ENCODE measurements at regions not wholly inside any gene's neighbourhood (a gene's known extent, or its start where the extent isn't known, plus 50 kb on each side); places are given as distances from the start of the nearest gene placed in this dataset.

- DNase-seq = no peak
- ChIA-PET CTCF (interaction anchor here (1.4 kb wide), 1 partner anchor 101 kb away, joined by 4 read pairs; no protein-coding TSS in a partner anchor), POLR2A (no interaction called here)
- H3F3A ChIP-seq (replicated peaks; ENCODE audit: insufficient read depth) = no peaks in the 10 kb centered on the region
- WGBS (ENCODE audit: low lambda C conversion rate) = 38% methylated on average over 6 of the region's 6 CpGs
- H3K4me3 ChIP-seq (ENCODE audit: low read depth in 2 of 2, low read length in 1 of 2) = no peak overlapping the region
- H3K9me2 ChIP-seq = no peaks in the 10 kb centered on the region
- no peak overlapping the region for H3K4me2 ChIP-seq
- no peaks in the 10 kb centered on the region for H3K36me3 ChIP-seq (replicated peaks in 1 of 2; ENCODE audit: control insufficient read depth in 1 of 2, insufficient read depth in 2 of 2, low read length in 1 of 2)
- H2AFZ ChIP-seq (ENCODE audit: low read depth) = no peak overlapping the region
- no peak overlapping the region for H3K27ac ChIP-seq (ENCODE audit: low read depth in 2 of 2, low read length in 1 of 2)
- H3K4me1 ChIP-seq (ENCODE audit: control insufficient read depth in 1 of 2, insufficient read depth in 2 of 2, low read depth in 1 of 2, low read length in 1 of 2) = peaks cover 0 to 4% of the 10 kb centered on the region in 2 experiments; a peak in 2 of 4 replicates
- no peaks in the 10 kb centered on the region for H4K20me1 ChIP-seq (ENCODE audit: insufficient read depth)
- no peak overlapping the region for H3K9ac ChIP-seq
- no peaks in the 10 kb centered on the region for H3K79me2 ChIP-seq (ENCODE audit: insufficient read depth)
- no peaks in the 10 kb centered on the region for H3K27me3 ChIP-seq (ENCODE audit: insufficient read depth)
- H3K9me3 ChIP-seq = no peaks in the 10 kb centered on the region
- no peak for TF ChIP-seq MEF2A (IDR thresholded peaks at IDR 0.05; ENCODE audit: borderline replicate concordance, low read depth)
- TF ChIP-seq USF1 (IDR thresholded peaks at IDR 0.05; ENCODE audit: borderline replicate concordance, low read depth) = no peak
- TF ChIP-seq YY1 (IDR thresholded peaks at IDR 0.05; ENCODE audit: low read depth) = no peak
- TF ChIP-seq CTCF (IDR thresholded peaks at IDR 0.05) = no peak
Observed at GRCh38 chr4:57265831-57266582, 155.8 kb upstream of the IGFBP7 start.

- no peak overlapping the region for H3K9ac ChIP-seq
- no peaks in the 10 kb centered on the region for H3K36me3 ChIP-seq (replicated peaks in 1 of 2; ENCODE audit: control insufficient read depth in 1 of 2, insufficient read depth in 2 of 2, low read length in 1 of 2)
- H3F3A ChIP-seq (replicated peaks; ENCODE audit: insufficient read depth) = no peaks in the 10 kb centered on the region
- no peaks in the 10 kb centered on the region for H3K9me3 ChIP-seq
- H3K4me2 ChIP-seq = no peak overlapping the region
- H3K4me3 ChIP-seq (ENCODE audit: low read depth in 2 of 2, low read length in 1 of 2) = no peak overlapping the region
- DNase-seq = no peak
- POLR2A ChIA-PET = no interaction called here
- no peak overlapping the region for H3K27ac ChIP-seq (ENCODE audit: low read depth in 2 of 2, low read length in 1 of 2)
- no peaks in the 10 kb centered on the region for H3K27me3 ChIP-seq (ENCODE audit: insufficient read depth)
- no peak overlapping the region for H2AFZ ChIP-seq (ENCODE audit: low read depth)
- no peaks in the 10 kb centered on the region for H3K9me2 ChIP-seq
- no peaks in the 10 kb centered on the region for H4K20me1 ChIP-seq (ENCODE audit: insufficient read depth)
- TF ChIP-seq POLR2AphosphoS5 (IDR thresholded peaks at IDR 0.05; ENCODE audit: low read depth, low read length) = no peak
- TF ChIP-seq CTCF (IDR thresholded peaks at IDR 0.05) = no peak
- no peak for TF ChIP-seq FOXM1 (IDR thresholded peaks at IDR 0.05; ENCODE audit: low read depth)
- no peak for TF ChIP-seq TCF12 (IDR thresholded peaks at IDR 0.05)
- TF ChIP-seq MXI1 (IDR thresholded peaks at IDR 0.05; ENCODE audit: low read depth, low read length) = no peak
- TF ChIP-seq USF1 (IDR thresholded peaks at IDR 0.05; ENCODE audit: borderline replicate concordance, low read depth) = no peak
- no peak for TF ChIP-seq MEF2A (IDR thresholded peaks at IDR 0.05; ENCODE audit: borderline replicate concordance, low read depth)
- TF ChIP-seq PBX3 (IDR thresholded peaks at IDR 0.05) = no peak
- TF ChIP-seq NRF1 (IDR thresholded peaks at IDR 0.05; ENCODE audit: low read depth, low read length) = no peak
- no peak for TF ChIP-seq TEAD4 (IDR thresholded peaks at IDR 0.05; ENCODE audit: borderline replicate concordance, insufficient read depth)
- no peak for TF ChIP-seq ZBTB33 (IDR thresholded peaks at IDR 0.05; ENCODE audit: borderline replicate concordance, low read depth)
- no peak for TF ChIP-seq NFIC (IDR thresholded peaks at IDR 0.05; ENCODE audit: borderline replicate concordance)
- no peak for TF ChIP-seq GABPA (IDR thresholded peaks at IDR 0.05; ENCODE audit: low read depth)
- CTCF ChIA-PET = no interaction called here
- H3K4me1 ChIP-seq (ENCODE audit: control insufficient read depth in 1 of 2, insufficient read depth in 2 of 2, low read depth in 1 of 2, low read length in 1 of 2) = no peaks in the 10 kb centered on the region
- no peaks in the 10 kb centered on the region for H3K79me2 ChIP-seq (ENCODE audit: insufficient read depth)
Observed at GRCh38 chr4:57254754-57255153, 144.6 kb upstream of the IGFBP7 start.

Data from SK-N-SH (cell line).